H1 (cell line): ENCODE measurements at regions not wholly inside any gene's neighbourhood (a gene's known extent, or its start where the extent isn't known, plus 50 kb on each side); places are given as distances from the start of the nearest gene placed in this dataset.
"Not testable (repeated sequence)": the region's sequence is repeated elsewhere in the genome, so short reads cannot be mapped to it uniquely, and the experiment has no call there.

Source experiments
- EGR1 ChIP-seq: IDR thresholded peaks from 2 replicates; pipeline ENCODE4 v1.6.1; 2011; ENCODE audit warnings: low read depth, low read length, borderline replicate concordance
- FOSL1 ChIP-seq: IDR thresholded peaks from 2 replicates; pipeline ENCODE4 v1.6.1; 2011; ENCODE audit warnings: mild to moderate bottlenecking, low read depth, low read length, moderate library complexity; ENCODE audit not compliant: insufficient read depth
- POLR2AphosphoS5 ChIP-seq: IDR thresholded peaks from 2 replicates; pipeline ENCODE4 v1.6.1; 2011; ENCODE audit warnings: low read depth, low read length
- RAD21 ChIP-seq, 2 experiments: IDR thresholded peaks in 1 of 2; conservative IDR thresholded peaks in 1 of 2; 2 replicates each; pipeline ENCODE4 v1.6.1; 2011; ENCODE audit warnings: low read depth in 2 of 2, low read length in 2 of 2, improper control_type of control experiment in 1 of 2, inconsistent platforms in 1 of 2, mild to moderate bottlenecking in 1 of 2, moderate library complexity in 1 of 2
- TAF1 ChIP-seq: IDR thresholded peaks from 2 replicates; pipeline ENCODE4 v1.6.1; 2011; ENCODE audit warnings: mild to moderate bottlenecking, low read depth, low read length
- TF ChIP-seq, protein P1 (sequence below), 3 experiments: IDR thresholded peaks; 1 replicate in 2 of 3; 2 replicates in 1 of 3; pipeline versions ENCODE4 v1.5.1 to v1.6.1; 2011; ENCODE audit warnings: low read length in 3 of 3, mild to moderate bottlenecking in 3 of 3, inconsistent platforms in 2 of 3, low read depth in 1 of 3, moderate library complexity in 1 of 3; ENCODE audit not compliant: insufficient read depth in 1 of 3; ENCODE audit errors: control extremely low read depth in 1 of 3

DNA sequence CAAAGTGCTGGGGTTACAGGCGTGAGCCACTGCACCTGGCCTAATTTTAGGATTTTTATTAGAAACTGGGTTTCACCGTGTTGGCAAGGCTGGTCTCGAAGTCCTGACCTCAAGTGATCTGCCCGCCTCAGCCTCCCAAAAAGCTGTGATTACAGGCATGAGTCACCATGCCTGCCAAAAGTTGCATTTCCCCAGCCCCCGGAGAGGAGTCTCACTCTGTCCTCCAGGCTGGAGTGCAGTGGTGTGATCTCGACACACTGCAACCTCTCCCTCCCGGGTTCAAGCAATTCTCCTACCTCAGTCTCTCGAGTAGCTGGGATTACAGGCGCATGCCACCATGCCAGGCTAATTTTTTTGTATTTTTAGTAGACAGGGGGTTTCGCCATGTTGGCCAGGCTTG, 122.0 kb upstream of the KCTD7 start:
- TF ChIP-seq EGR1; FOSL1; POLR2AphosphoS5; RAD21 (IDR thresholded peaks at IDR 0.05 in 1 of 2, conservative IDR thresholded peaks at IDR 0.05 in 1 of 2; ENCODE audit: low read depth in 2 of 2, low read length in 2 of 2); TAF1: not testable (repeated sequence)
- TF ChIP-seq, protein P1, sequence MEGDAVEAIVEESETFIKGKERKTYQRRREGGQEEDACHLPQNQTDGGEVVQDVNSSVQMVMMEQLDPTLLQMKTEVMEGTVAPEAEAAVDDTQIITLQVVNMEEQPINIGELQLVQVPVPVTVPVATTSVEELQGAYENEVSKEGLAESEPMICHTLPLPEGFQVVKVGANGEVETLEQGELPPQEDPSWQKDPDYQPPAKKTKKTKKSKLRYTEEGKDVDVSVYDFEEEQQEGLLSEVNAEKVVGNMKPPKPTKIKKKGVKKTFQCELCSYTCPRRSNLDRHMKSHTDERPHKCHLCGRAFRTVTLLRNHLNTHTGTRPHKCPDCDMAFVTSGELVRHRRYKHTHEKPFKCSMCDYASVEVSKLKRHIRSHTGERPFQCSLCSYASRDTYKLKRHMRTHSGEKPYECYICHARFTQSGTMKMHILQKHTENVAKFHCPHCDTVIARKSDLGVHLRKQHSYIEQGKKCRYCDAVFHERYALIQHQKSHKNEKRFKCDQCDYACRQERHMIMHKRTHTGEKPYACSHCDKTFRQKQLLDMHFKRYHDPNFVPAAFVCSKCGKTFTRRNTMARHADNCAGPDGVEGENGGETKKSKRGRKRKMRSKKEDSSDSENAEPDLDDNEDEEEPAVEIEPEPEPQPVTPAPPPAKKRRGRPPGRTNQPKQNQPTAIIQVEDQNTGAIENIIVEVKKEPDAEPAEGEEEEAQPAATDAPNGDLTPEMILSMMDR (IDR thresholded peaks at IDR 0.05; ENCODE audit: control extremely low read depth in 1 of 3, insufficient read depth in 1 of 3, low read depth in 1 of 3, low read length in 3 of 3), result not testable (repeated sequence)
